Stimulated activated CD8-positive, alpha-beta memory T cell treated with anti-CD3 and anti-CD28 coated beads, Interleukin-4, amount 100 ng/mL, for 24 hours (primary cell): ENCODE measurements at regions not wholly inside any gene's neighbourhood (a gene's known extent, or its start where the extent isn't known, plus 50 kb on each side); places are given as distances from the start of the nearest gene placed in this dataset.
"Not testable (repeated sequence)": the region's sequence is repeated elsewhere in the genome, so short reads cannot be mapped to it uniquely, and the experiment has no call there.

Source experiments
- DNase-seq: peaks from one replicate; pipeline ENCODE4 v3.0.0-alpha.2; 2020; ENCODE audit warnings: low read depth

GRCh38 chr21:35602811-35603362 lies 457.4 kb downstream of the SETD4 start:
- no peak for DNase-seq

- DNase-seq, result no peak
Measured at GRCh38 chr21:35601211-35601610, 459.1 kb downstream of the SETD4 start.

GRCh38 chr21:35599164-35599563 lies 461.2 kb downstream of the SETD4 start:
- no peak for DNase-seq

- DNase-seq, result no peak
Measured at GRCh38 chr21:35597750-35598339, 462.5 kb downstream of the SETD4 start.

GRCh38 chr21:35594905-35595304 lies 465.4 kb downstream of the SETD4 start:
- DNase-seq, result no peak

GRCh38 chr21:35593000-35593502 lies 467.3 kb downstream of the SETD4 start:
- no peak for DNase-seq

GRCh38 chr21:35590284-35590683 lies 470.0 kb downstream of the SETD4 start:
- DNase-seq, result not testable (repeated sequence)

- DNase-seq, result no peak
Measured at GRCh38 chr21:35587841-35588380, 472.4 kb downstream of the SETD4 start.

- no peak for DNase-seq
Measured at GRCh38 chr21:35586305-35586704, 474.0 kb downstream of the SETD4 start.

- DNase-seq, result no peak
Measured at GRCh38 chr21:35585878-35586277, 474.4 kb downstream of the SETD4 start.

- no peak for DNase-seq
Measured at GRCh38 chr21:35585155-35585554, 475.2 kb downstream of the SETD4 start.

- no peak for DNase-seq
Measured at GRCh38 chr21:35583566-35584216, 476.6 kb downstream of the SETD4 start.

- no peak for DNase-seq
Measured at GRCh38 chr21:35582731-35583130, 477.6 kb downstream of the SETD4 start.

GRCh38 chr21:35581640-35582039 lies 478.7 kb downstream of the SETD4 start:
- DNase-seq, result no peak

- DNase-seq, result no peak
Measured at GRCh38 chr21:35579520-35580293, 480.6 kb downstream of the SETD4 start.

- DNase-seq, result no peak
Measured at GRCh38 chr21:35578831-35579471, 481.4 kb downstream of the SETD4 start.

GRCh38 chr21:35578347-35578782 lies 482.0 kb downstream of the SETD4 start:
- no peak for DNase-seq

GRCh38 chr21:35575280-35575915 lies 484.9 kb downstream of the SETD4 start:
- no peak for DNase-seq

- no peak for DNase-seq
Measured at GRCh38 chr21:35573472-35574374, 486.6 kb downstream of the SETD4 start.

- DNase-seq, result no peak
Measured at GRCh38 chr21:35571910-35572309, 488.4 kb downstream of the SETD4 start.
